IMR-90 (cell line): ENCODE measurements at regions not wholly inside any gene's neighbourhood (a gene's known extent, or its start where the extent isn't known, plus 50 kb on each side); places are given as distances from the start of the nearest gene placed in this dataset.

Source experiments
- ATAC-seq: fragments of 200-7000 bp; cut with Tn5 transposase; 2 replicates; pipeline ENCODE4 v1.9.1; 2020; ENCODE audit warnings: low read depth, mild to moderate bottlenecking, moderate library complexity
- BruUV-seq: library from RNA; stranded (reverse); fragments of 400-500 nt; replicated peaks from 2 replicates; lab custom pipeline; 2021; lab: Mats Ljungman, UMichigan
- CTCF ChIA-PET: fragments of 300-600 bp; formaldehyde crosslinking; extraction: SDS; loops from one replicate; lab custom pipeline; 2021; ENCODE audit warnings: antibody characterized with exemption; lab: Yijun Ruan, JAX
- POLR2A ChIA-PET: fragments of 300-600 bp; sonication (Branson Sonifier 250); formaldehyde crosslinking; loops from one replicate; lab custom pipeline; 2022; ENCODE audit warnings: antibody characterized with exemption; ENCODE audit not compliant: unreplicated experiment; lab: Charles Lee
- DNase-seq: peaks from one replicate; pipeline ENCODE4 v3.0.0; 2013
- H2AFZ ChIP-seq: replicated peaks from 2 replicates; pipeline ENCODE3; 2013; ENCODE audit warnings: low read length, mild to moderate bottlenecking; ENCODE audit not compliant: poor library complexity
- H2AK5ac ChIP-seq: 2 replicates; pipeline ENCODE4 v1.6.1; 2013; ENCODE audit warnings: low read depth, low read length, inconsistent platforms
- H2AK9ac ChIP-seq: replicated peaks from 2 replicates; pipeline ENCODE3; 2013; ENCODE audit warnings: mild to moderate bottlenecking, low read depth, low read length, moderate library complexity; ENCODE audit not compliant: poor library complexity
- H2BK120ac ChIP-seq: 2 replicates; pipeline ENCODE4 v1.6.1; 2013; ENCODE audit warnings: low read depth, low read length, inconsistent platforms
- H2BK15ac ChIP-seq: 3 replicates; pipeline ENCODE4 v1.6.1; 2013; ENCODE audit warnings: low read depth, low read length, inconsistent platforms
- H2BK20ac ChIP-seq: 2 replicates; pipeline ENCODE4 v1.6.1; 2013; ENCODE audit warnings: low read depth, mild to moderate bottlenecking, inconsistent platforms, low read length, moderate library complexity
- H2BK5ac ChIP-seq: 2 replicates; pipeline ENCODE4 v1.6.1; 2013; ENCODE audit warnings: mild to moderate bottlenecking, low read depth, low read length, inconsistent platforms; ENCODE audit not compliant: poor library complexity, severe bottlenecking
- H3K14ac ChIP-seq: replicated peaks from 2 replicates; pipeline ENCODE4 v1.6.1; 2013; ENCODE audit warnings: low read depth, low read length, inconsistent platforms
- H3K18ac ChIP-seq: 2 replicates; pipeline ENCODE4 v1.6.1; 2013; ENCODE audit warnings: low read depth, low read length, control low read depth
- H3K23ac ChIP-seq: 2 replicates; pipeline ENCODE4 v1.6.1; 2013; ENCODE audit warnings: low read depth, low read length, inconsistent platforms
- H3K27ac ChIP-seq: 2 replicates; pipeline ENCODE4 v1.5.1; 2013; ENCODE audit warnings: mild to moderate bottlenecking, control low read depth, low read length; ENCODE audit not compliant: insufficient read depth
- H3K27me3 ChIP-seq: 2 replicates; pipeline ENCODE4 v1.6.1; 2013; ENCODE audit warnings: low read length; ENCODE audit not compliant: control insufficient read depth, insufficient read depth
- H3K36me3 ChIP-seq: 2 replicates; pipeline ENCODE4 v1.6.1; 2013; ENCODE audit warnings: low read length, mixed read lengths; ENCODE audit not compliant: control insufficient read depth, insufficient read depth
- H3K4ac ChIP-seq: 2 replicates; pipeline ENCODE4 v1.6.1; 2013; ENCODE audit warnings: low read depth, low read length, inconsistent platforms
- H3K4me1 ChIP-seq: 2 replicates; pipeline ENCODE4 v1.6.1; 2013; ENCODE audit warnings: low read length, mixed read lengths; ENCODE audit not compliant: control insufficient read depth, insufficient read depth
- H3K4me2 ChIP-seq: 2 replicates; pipeline ENCODE4 v1.6.1; 2013; ENCODE audit warnings: low read depth, mild to moderate bottlenecking, control low read depth, low read length, moderate library complexity
- H3K4me3 ChIP-seq: 2 replicates; pipeline ENCODE4 v1.5.1; 2013; ENCODE audit warnings: low read depth, mild to moderate bottlenecking, control low read depth, low read length, moderate library complexity; ENCODE audit not compliant: insufficient read depth
- H3K56ac ChIP-seq: 2 replicates; pipeline ENCODE4 v1.6.1; 2013; ENCODE audit warnings: low read length, inconsistent platforms; ENCODE audit not compliant: insufficient read depth; ENCODE audit errors: extremely low read depth
- H3K79me1 ChIP-seq, 2 experiments: 2 replicates each; pipeline ENCODE4 v1.6.1; 2013; ENCODE audit warnings: low read length in 2 of 2, inconsistent platforms in 1 of 2, low read depth in 1 of 2
- H3K9ac ChIP-seq: 2 replicates; pipeline ENCODE4 v1.6.1; 2013; ENCODE audit warnings: low read depth, low read length, control low read depth
- H3K9me1 ChIP-seq: 2 replicates; pipeline ENCODE4 v1.6.1; 2013; ENCODE audit warnings: low read length, inconsistent platforms; ENCODE audit not compliant: insufficient read depth
- H3K9me3 ChIP-seq: 2 replicates; pipeline ENCODE4 v1.6.1; 2013; ENCODE audit warnings: low read length; ENCODE audit not compliant: control insufficient read depth, insufficient read depth
- H4K20me1 ChIP-seq: 2 replicates; pipeline ENCODE4 v1.6.1; 2013; ENCODE audit warnings: low read length, inconsistent platforms; ENCODE audit not compliant: insufficient read depth
- H4K5ac ChIP-seq: 2 replicates; pipeline ENCODE4 v1.6.1; 2013; ENCODE audit warnings: mild to moderate bottlenecking, low read depth, low read length, control low read depth
- H4K8ac ChIP-seq, 2 experiments: 2 replicates each; pipeline ENCODE4 v1.6.1; 2013; ENCODE audit warnings: low read depth in 2 of 2, low read length in 2 of 2, control low read depth in 1 of 2, inconsistent platforms in 1 of 2
- H4K91ac ChIP-seq: 2 replicates; pipeline ENCODE4 v1.6.1; 2013; ENCODE audit warnings: low read depth, low read length, inconsistent platforms; ENCODE audit not compliant: insufficient read depth
- CEBPB ChIP-seq: IDR thresholded peaks from 2 replicates; pipeline ENCODE4 v1.6.1; 2012; ENCODE audit warnings: low read depth, low read length, improper control_type of control experiment
- CHD1 ChIP-seq: IDR thresholded peaks from 2 replicates; pipeline ENCODE4 v1.6.1; 2012; ENCODE audit warnings: low read depth, low read length, improper control_type of control experiment
- FOS ChIP-seq: fragments of 150-350 bp; IDR thresholded peaks from 2 replicates; pipeline ENCODE4 v1.6.1; 2016; ENCODE audit warnings: low read depth, low read length
- MAFK ChIP-seq: IDR thresholded peaks from 2 replicates; pipeline ENCODE4 v1.6.1; 2012; ENCODE audit warnings: low read depth, low read length, improper control_type of control experiment
- MAZ ChIP-seq: IDR thresholded peaks from 2 replicates; pipeline ENCODE4 v1.6.1; 2012; ENCODE audit warnings: low read depth, mild to moderate bottlenecking, low read length, improper control_type of control experiment, moderate library complexity, borderline replicate concordance
- MXI1 ChIP-seq: IDR thresholded peaks from 2 replicates; pipeline ENCODE4 v1.6.1; 2012; ENCODE audit warnings: low read depth, mild to moderate bottlenecking, low read length, moderate library complexity, borderline replicate concordance
- NFE2L2 ChIP-seq: fragments of 150-350 bp; IDR thresholded peaks from 2 replicates; pipeline ENCODE4 v1.6.1; 2016; ENCODE audit warnings: low read depth, mild to moderate bottlenecking, low read length
- RAD21 ChIP-seq: IDR thresholded peaks from 2 replicates; pipeline ENCODE4 v1.6.1; 2012; ENCODE audit warnings: low read length, improper control_type of control experiment
- RCOR1 ChIP-seq: IDR thresholded peaks from 2 replicates; pipeline ENCODE4 v1.6.1; 2012; ENCODE audit warnings: mild to moderate bottlenecking, low read length, improper control_type of control experiment; ENCODE audit not compliant: insufficient replicate concordance
- RFX5 ChIP-seq: IDR thresholded peaks from 2 replicates; pipeline ENCODE4 v1.8.0; 2012; ENCODE audit warnings: low read depth, mild to moderate bottlenecking, low read length, moderate library complexity
- SMC3 ChIP-seq: fragments of 150-350 bp; IDR thresholded peaks from 2 replicates; pipeline ENCODE4 v1.6.1; 2016; ENCODE audit warnings: low read depth, mild to moderate bottlenecking, antibody characterized with exemption, low read length, moderate library complexity
- WGBS, 2 experiments: methylation state at CpG; one replicate each; pipeline versions ENCODE4 v1.1.5 to v1.1.7; 2013; ENCODE audit warnings: missing lambda C conversion rate in 2 of 2; ENCODE audit not compliant: insufficient read length in 1 of 2; ENCODE audit errors: extremely low coverage in 2 of 2; 5-methylcytosine and 5-hydroxymethylcytosine counted together
- dilution Hi-C: fragments of 300-500 bp; cut with HindIII; formaldehyde crosslinking; loops from one replicate; pipeline ENCODE4 v1.14.3; 2018; ENCODE audit warnings: low sequenced_read_pairs; ENCODE audit not compliant: unreplicated experiment
- in situ Hi-C: fragments of 300-500 bp; cut with MboI; formaldehyde crosslinking; loops from 3 replicates; pipeline ENCODE4 v1.14.3; 2019; ENCODE audit warnings: low sequenced_read_pairs, inconsistent platforms, mixed read lengths
- intact Hi-C: fragments of 100-400 bp; cut with micrococcal nuclease; formaldehyde crosslinking; loops from 2 replicates; pipeline ENCODE4 v1.10.0; 2022
- TF ChIP-seq, protein P1 (sequence below): fragments of 150-350 bp; IDR thresholded peaks from 2 replicates; pipeline ENCODE4 v1.6.1; 2017; ENCODE audit warnings: mild to moderate bottlenecking, antibody characterized with exemption, low read length, low read depth
- TF ChIP-seq, protein P2 (sequence below): conservative IDR thresholded peaks from 2 replicates; pipeline ENCODE4 v1.5.1; 2012; ENCODE audit warnings: mild to moderate bottlenecking, low read depth, low read length, improper control_type of control experiment
- TF ChIP-seq, protein P3 (sequence below): fragments of 150-350 bp; IDR thresholded peaks from 2 replicates; pipeline ENCODE4 v1.6.1; 2016; ENCODE audit warnings: low read depth, mild to moderate bottlenecking, low read length, moderate library complexity, borderline replicate concordance

DNA sequence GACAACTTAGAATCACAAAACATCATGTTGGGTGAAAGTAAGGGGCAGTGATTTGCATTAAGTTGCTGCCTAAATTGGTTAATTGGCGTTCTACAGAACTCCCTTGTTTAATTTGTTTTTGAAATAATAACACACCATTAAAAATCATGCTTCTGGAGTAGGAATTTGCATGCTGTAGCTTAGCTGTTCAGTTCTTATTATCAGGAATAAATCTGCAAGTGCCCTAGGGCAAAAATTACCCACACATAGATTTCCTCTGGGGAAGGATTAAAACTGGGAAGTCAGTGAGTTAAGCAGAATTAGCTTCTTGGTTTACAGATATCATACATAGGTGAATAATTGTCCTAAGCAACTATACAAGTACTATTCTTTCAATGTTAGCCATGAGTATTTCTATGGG is 381.6 kb upstream of the NAALADL2 start:
- Histone ChIP-seq H3K79me1 (peaks cover 4 to 10% of the 10 kb centered on the region in 2 experiments; a peak in 2 of 4 replicates), H3K27me3 (no peaks in the 10 kb centered on the region), H3K9me3 (no peaks in the 10 kb centered on the region), H3K27ac (no peak overlapping the region), H4K8ac (no peak overlapping the region), H2AK5ac (no peak overlapping the region), H3K36me3 (no peaks in the 10 kb centered on the region), H4K91ac (no peak overlapping the region), H3K9ac (no peak overlapping the region), H2BK20ac (no peak overlapping the region), H3K56ac (no peak overlapping the region), H3K18ac (no peak overlapping the region), H2BK120ac (no peak overlapping the region), H3K9me1 (no peaks in the 10 kb centered on the region), H2AK9ac (no peak overlapping the region), H3K4me3 (no peak overlapping the region), H3K4me1 (no peaks in the 10 kb centered on the region), H2BK5ac (no peak overlapping the region), H3K23ac (no peak overlapping the region), H2BK15ac (no peak overlapping the region), H3K14ac (no peak overlapping the region), H3K4me2 (no peak overlapping the region), H2AFZ (no peak overlapping the region), H4K20me1 (no peaks in the 10 kb centered on the region), H3K4ac (no peak overlapping the region), H4K5ac (no peak overlapping the region)
- POLR2A ChIA-PET = no interaction called here
- WGBS, 2 experiments = no CpG with 5 or more reads among the region's 1 CpG
- CTCF ChIA-PET = no interaction called here
- DNase-seq (no peak), ATAC-seq (no peak)
- intact Hi-C loops = no loop called here
- dilution Hi-C loops = no loop called here
- in situ Hi-C loops = no loop called here
- TF ChIP-seq RCOR1 (no peak), CHD1 (no peak), MAFK (no peak), RAD21 (no peak), MXI1 (no peak), RFX5 (no peak), CEBPB (no peak), FOS (no peak), MAZ (no peak), SMC3 (no peak), NFE2L2 (no peak)
- TF ChIP-seq, protein P1, sequence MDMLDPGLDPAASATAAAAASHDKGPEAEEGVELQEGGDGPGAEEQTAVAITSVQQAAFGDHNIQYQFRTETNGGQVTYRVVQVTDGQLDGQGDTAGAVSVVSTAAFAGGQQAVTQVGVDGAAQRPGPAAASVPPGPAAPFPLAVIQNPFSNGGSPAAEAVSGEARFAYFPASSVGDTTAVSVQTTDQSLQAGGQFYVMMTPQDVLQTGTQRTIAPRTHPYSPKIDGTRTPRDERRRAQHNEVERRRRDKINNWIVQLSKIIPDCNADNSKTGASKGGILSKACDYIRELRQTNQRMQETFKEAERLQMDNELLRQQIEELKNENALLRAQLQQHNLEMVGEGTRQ = no peak
- TF ChIP-seq, protein P2, sequence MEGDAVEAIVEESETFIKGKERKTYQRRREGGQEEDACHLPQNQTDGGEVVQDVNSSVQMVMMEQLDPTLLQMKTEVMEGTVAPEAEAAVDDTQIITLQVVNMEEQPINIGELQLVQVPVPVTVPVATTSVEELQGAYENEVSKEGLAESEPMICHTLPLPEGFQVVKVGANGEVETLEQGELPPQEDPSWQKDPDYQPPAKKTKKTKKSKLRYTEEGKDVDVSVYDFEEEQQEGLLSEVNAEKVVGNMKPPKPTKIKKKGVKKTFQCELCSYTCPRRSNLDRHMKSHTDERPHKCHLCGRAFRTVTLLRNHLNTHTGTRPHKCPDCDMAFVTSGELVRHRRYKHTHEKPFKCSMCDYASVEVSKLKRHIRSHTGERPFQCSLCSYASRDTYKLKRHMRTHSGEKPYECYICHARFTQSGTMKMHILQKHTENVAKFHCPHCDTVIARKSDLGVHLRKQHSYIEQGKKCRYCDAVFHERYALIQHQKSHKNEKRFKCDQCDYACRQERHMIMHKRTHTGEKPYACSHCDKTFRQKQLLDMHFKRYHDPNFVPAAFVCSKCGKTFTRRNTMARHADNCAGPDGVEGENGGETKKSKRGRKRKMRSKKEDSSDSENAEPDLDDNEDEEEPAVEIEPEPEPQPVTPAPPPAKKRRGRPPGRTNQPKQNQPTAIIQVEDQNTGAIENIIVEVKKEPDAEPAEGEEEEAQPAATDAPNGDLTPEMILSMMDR = no peak
- TF ChIP-seq, protein P3, sequence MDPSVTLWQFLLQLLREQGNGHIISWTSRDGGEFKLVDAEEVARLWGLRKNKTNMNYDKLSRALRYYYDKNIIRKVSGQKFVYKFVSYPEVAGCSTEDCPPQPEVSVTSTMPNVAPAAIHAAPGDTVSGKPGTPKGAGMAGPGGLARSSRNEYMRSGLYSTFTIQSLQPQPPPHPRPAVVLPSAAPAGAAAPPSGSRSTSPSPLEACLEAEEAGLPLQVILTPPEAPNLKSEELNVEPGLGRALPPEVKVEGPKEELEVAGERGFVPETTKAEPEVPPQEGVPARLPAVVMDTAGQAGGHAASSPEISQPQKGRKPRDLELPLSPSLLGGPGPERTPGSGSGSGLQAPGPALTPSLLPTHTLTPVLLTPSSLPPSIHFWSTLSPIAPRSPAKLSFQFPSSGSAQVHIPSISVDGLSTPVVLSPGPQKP = no peak
- no TSS peak for BruUV-seq
